ENCODE measurements at regions not wholly inside any gene's neighbourhood (a gene's known extent, or its start where the extent isn't known, plus 50 kb on each side); places are given as distances from the start of the nearest gene placed in this dataset.

- TF ChIP-seq POLR2AphosphoS5 (IDR thresholded peaks at IDR 0.05) (no peak), CTCF (IDR thresholded peaks at IDR 0.05) (no peak)
These were observed 2400.9 kb upstream of the C9orf72 start for GRCh38 chr9:29974197-29974596.

Data from esophagus muscularis mucosa (tissue), 3 donors.